GM12874 (cell line): ENCODE measurements at regions not wholly inside any gene's neighbourhood (a gene's known extent, or its start where the extent isn't known, plus 50 kb on each side); places are given as distances from the start of the nearest gene placed in this dataset.

Source experiments
- CTCF ChIP-seq: IDR thresholded peaks from 2 replicates; pipeline ENCODE4 v1.5.1; 2011; ENCODE audit warnings: low read depth, mild to moderate bottlenecking, control low read depth, low read length, moderate library complexity; ENCODE audit not compliant: insufficient read depth

GRCh38 chr12:123077298-123078119 is 73.4 kb downstream of the PITPNM2 start:
- TF ChIP-seq CTCF, result no peak

GRCh38 chr12:123076604-123077297 is 74.1 kb downstream of the PITPNM2 start:
- TF ChIP-seq CTCF, result no peak

DNA sequence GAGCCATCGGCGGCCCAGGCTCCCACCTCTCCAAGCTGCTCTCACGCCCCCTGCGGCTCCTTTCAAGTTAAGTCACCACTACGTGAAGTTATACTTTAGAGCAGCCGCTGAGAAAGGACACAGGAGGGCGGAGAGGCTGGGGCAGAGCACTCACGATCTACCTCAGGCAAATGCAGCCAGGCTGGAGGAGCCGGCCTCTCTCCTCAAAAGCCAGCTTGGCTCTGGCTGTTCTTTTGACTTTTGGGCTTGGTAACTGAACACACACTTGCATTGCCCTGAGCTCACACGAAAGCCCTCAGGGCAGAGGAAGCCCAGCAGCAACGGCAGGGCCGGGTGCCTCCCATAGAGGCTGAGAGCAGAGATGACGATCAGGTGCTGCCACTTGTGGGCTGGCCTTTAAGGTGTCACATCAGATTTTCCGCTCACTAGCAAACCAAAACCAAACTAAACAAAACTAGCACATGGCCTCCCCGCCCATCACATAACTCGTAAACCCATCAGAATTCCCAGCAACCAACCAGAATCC is 75.2 kb downstream of the PITPNM2 start:
- no peak for TF ChIP-seq CTCF

DNA sequence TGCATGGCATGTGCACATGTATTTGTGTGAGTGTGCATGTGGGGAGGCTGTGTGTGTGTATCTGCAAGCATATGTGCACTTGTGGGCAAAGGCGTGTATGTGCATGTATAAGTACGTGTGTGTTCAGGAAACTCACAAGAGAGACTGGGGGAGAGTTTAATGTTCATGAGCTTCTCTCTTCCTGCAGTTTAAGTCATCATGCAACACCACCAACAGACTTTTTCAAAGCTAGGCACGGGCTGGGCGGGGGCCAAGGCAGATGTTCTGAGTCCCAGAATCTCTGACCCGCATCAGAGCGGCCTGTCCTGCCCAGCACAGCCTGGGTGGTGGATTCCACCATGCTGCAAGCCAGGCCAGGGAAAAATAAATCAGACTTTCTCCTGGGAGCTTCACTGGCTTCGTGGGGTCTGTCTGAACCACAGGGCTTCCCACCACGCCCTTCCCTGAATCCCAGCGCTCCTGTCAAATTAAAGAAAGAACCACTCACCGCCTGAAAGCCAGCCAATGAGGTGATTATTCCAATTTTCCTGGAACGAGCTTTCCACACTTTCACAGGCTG is 75.7 kb downstream of the PITPNM2 start:
- no peak for TF ChIP-seq CTCF

- no peak for TF ChIP-seq CTCF
Measured at GRCh38 chr12:123073962-123074801, 76.7 kb downstream of the PITPNM2 start.

DNA sequence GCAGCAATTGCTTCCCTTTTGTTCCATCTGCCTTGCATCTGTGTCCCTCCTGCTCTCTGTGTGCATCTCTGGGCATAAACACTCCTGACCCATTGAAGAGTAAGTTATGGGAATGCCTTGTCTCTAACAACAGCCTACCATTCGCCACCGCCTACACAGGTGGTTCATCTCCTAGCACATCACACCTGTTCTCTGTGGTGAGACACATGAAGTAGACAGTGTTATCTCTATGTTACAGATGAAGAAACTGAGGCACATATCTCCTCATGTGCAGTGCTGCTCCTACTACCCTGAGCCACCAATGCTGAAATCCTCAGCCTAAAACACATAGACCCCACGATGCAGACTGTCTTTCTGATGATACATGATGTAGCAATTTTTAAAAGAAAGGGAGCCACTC is 77.6 kb downstream of the PITPNM2 start:
- no peak for TF ChIP-seq CTCF

DNA sequence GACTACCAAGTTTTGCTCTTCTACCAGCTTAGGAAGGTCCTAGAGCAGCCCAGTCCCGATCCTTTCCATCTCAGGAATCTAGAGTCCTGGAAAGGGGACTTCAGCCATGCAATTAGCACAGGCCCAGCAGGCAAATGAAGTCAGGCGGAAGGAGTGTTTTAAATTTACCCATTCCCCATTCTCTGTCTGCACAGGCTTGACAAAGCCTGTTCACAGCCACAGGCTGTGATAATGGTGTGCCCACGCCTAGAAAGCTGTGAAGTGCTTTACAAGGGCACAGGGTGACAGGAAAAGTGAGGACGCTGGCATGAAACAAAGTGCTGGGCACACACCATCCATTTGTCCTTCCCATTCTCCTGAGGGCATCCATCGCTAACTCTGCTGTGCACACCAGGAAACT is 79.0 kb downstream of the PITPNM2 start:
- TF ChIP-seq CTCF, result no peak
